ENCODE measurements at regions not wholly inside any gene's neighbourhood (a gene's known extent, or its start where the extent isn't known, plus 50 kb on each side); places are given as distances from the start of the nearest gene placed in this dataset.

DNA sequence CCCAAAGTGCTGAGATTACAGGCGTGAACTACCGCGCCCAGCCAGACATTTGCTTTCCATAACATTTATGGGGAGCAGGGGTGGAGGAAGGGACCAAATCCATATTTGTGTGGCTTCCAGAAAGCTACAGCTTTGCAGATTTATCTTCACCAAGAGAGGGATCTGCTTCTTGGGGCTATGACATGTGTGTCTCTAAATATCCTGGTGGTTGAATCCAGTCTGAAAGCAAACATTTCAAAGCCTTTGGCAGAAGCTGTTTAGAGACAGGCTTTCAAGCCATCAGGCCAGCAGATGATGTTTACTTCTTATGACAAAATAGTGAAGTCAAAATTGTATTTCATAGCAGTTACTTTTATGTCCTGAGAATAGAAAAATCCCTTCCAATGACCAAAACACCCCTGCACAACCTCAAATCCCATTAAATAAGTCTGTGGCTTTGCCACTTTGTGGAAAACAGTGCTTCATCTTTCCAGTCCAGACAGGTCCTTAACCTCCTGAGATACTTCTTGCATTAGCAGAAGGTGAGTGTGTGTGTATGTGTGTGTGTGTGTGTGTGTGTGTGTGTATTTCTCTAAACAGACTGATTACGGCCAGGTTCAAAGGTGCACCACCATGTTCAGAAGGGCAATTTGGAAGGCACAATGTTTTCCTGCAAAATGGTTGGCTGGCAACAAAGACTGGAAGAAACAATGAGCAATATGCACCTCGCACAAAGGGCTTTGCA lies 191.4 kb upstream of the LRIG1 start:
- no peak overlapping the region for H3K4me3 Mint-ChIP-seq
- DNase-seq (no peak), ATAC-seq (ENCODE audit: low read depth) (no peak)
- no peak overlapping the region for H3K27ac Mint-ChIP-seq
- POLR2A ChIA-PET = no interaction called here
- Histone ChIP-seq H3K27me3 (replicated peaks in 1 of 4; ENCODE audit: control extremely low read depth in 1 of 4, control insufficient read depth in 3 of 4, insufficient read depth in 4 of 4, low read length in 3 of 4) (no peaks in the 10 kb centered on the region), H3K9ac (ENCODE audit: low read length) (no peak overlapping the region), H4K20me1 (ENCODE audit: control insufficient read depth, insufficient read depth, low read length, poor library complexity, severe bottlenecking) (no peaks in the 10 kb centered on the region), H3K4me3 (ENCODE audit: control extremely low read depth in 1 of 5, extremely low read depth in 1 of 5, insufficient read depth in 1 of 5, low read depth in 2 of 5, low read length in 4 of 5) (no peak overlapping the region), H3K4me1 (ENCODE audit: control insufficient read depth in 2 of 2, insufficient read depth in 2 of 2, low read length in 2 of 2) (no peaks in the 10 kb centered on the region), H2AFZ (ENCODE audit: insufficient read depth, low read depth, low read length, poor library complexity, severe bottlenecking) (no peak overlapping the region), H3K9me3 (ENCODE audit: control extremely low read depth in 1 of 3, control insufficient read depth in 2 of 3, insufficient read depth in 1 of 3, low read length in 2 of 3) (no peaks in the 10 kb centered on the region), H3K36me3 (replicated peaks in 1 of 2; ENCODE audit: control extremely low read depth in 1 of 2, control insufficient read depth in 1 of 2, extremely low read depth in 1 of 2, insufficient read depth in 2 of 2, low read length in 1 of 2) (no peaks in the 10 kb centered on the region), H3K4me2 (replicated peaks; ENCODE audit: low read depth, low read length, poor library complexity, severe bottlenecking) (no peak overlapping the region), H3K27ac (ENCODE audit: low read length in 2 of 2) (no peak overlapping the region), H3K79me2 (ENCODE audit: control insufficient read depth, insufficient read depth, low read length) (no peaks in the 10 kb centered on the region)
- intact Hi-C loops (cut with micrococcal nuclease) = no loop called here
- H3K4me1 Mint-ChIP-seq = no peaks in the 10 kb centered on the region
- no peaks in the 10 kb centered on the region for H3K9me3 Mint-ChIP-seq (ENCODE audit: insufficient read depth)
- WGBS (ENCODE audit: insufficient coverage) = 94% methylated on average over 2 of the region's 5 CpGs
- peaks cover 20% of the 10 kb centered on the region for H3K27me3 Mint-ChIP-seq
- TF ChIP-seq, protein P1, sequence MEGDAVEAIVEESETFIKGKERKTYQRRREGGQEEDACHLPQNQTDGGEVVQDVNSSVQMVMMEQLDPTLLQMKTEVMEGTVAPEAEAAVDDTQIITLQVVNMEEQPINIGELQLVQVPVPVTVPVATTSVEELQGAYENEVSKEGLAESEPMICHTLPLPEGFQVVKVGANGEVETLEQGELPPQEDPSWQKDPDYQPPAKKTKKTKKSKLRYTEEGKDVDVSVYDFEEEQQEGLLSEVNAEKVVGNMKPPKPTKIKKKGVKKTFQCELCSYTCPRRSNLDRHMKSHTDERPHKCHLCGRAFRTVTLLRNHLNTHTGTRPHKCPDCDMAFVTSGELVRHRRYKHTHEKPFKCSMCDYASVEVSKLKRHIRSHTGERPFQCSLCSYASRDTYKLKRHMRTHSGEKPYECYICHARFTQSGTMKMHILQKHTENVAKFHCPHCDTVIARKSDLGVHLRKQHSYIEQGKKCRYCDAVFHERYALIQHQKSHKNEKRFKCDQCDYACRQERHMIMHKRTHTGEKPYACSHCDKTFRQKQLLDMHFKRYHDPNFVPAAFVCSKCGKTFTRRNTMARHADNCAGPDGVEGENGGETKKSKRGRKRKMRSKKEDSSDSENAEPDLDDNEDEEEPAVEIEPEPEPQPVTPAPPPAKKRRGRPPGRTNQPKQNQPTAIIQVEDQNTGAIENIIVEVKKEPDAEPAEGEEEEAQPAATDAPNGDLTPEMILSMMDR (IDR thresholded peaks at IDR 0.05) = no peak
- TF ChIP-seq EZH2 (IDR thresholded peaks at IDR 0.05; ENCODE audit: borderline replicate concordance, insufficient read depth, low read depth, low read length, poor library complexity, severe bottlenecking) = no peak
- CTCF ChIA-PET = no interaction called here

DNA sequence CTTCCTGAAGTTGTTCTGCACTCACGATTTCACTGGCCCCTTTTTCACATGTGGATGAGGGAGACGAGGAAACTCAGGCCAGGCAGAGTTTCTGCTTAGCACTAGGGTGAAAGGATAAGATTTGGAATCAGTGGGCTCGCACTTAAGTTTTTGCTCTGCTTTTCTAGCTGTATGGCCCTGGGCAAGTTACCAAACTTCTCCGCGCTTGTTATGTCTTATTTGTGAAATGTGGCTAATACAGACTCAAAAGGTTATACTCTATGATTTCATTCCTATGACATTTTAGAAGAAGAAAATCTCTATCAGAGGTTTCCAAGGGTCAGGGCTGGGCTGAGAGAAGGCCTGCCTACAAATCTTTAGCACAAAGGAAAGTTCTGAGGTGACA lies 191.9 kb upstream of the LRIG1 start:
- Mint-ChIP-seq H3K4me1 (no peaks in the 10 kb centered on the region), H3K27me3 (peaks cover 20% of the 10 kb centered on the region), H3K27ac (no peak overlapping the region), H3K9me3 (ENCODE audit: insufficient read depth) (no peaks in the 10 kb centered on the region), H3K4me3 (no peak overlapping the region)
- Histone ChIP-seq H3K36me3 (replicated peaks in 1 of 2; ENCODE audit: control extremely low read depth in 1 of 2, control insufficient read depth in 1 of 2, extremely low read depth in 1 of 2, insufficient read depth in 2 of 2, low read length in 1 of 2) (no peaks in the 10 kb centered on the region), H3K4me3 (ENCODE audit: control extremely low read depth in 1 of 5, extremely low read depth in 1 of 5, insufficient read depth in 1 of 5, low read depth in 2 of 5, low read length in 4 of 5) (no peak overlapping the region), H3K79me2 (ENCODE audit: control insufficient read depth, insufficient read depth, low read length) (no peaks in the 10 kb centered on the region), H3K4me1 (ENCODE audit: control insufficient read depth in 2 of 2, insufficient read depth in 2 of 2, low read length in 2 of 2) (no peaks in the 10 kb centered on the region), H2AFZ (ENCODE audit: insufficient read depth, low read depth, low read length, poor library complexity, severe bottlenecking) (no peak overlapping the region), H3K27me3 (replicated peaks in 1 of 4; ENCODE audit: control extremely low read depth in 1 of 4, control insufficient read depth in 3 of 4, insufficient read depth in 4 of 4, low read length in 3 of 4) (no peaks in the 10 kb centered on the region), H3K9me3 (ENCODE audit: control extremely low read depth in 1 of 3, control insufficient read depth in 2 of 3, insufficient read depth in 1 of 3, low read length in 2 of 3) (no peaks in the 10 kb centered on the region), H3K4me2 (replicated peaks; ENCODE audit: low read depth, low read length, poor library complexity, severe bottlenecking) (no peak overlapping the region), H3K9ac (ENCODE audit: low read length) (no peak overlapping the region), H4K20me1 (ENCODE audit: control insufficient read depth, insufficient read depth, low read length, poor library complexity, severe bottlenecking) (no peaks in the 10 kb centered on the region), H3K27ac (ENCODE audit: low read length in 2 of 2) (no peak overlapping the region)
- ATAC-seq (ENCODE audit: low read depth) (no peak), DNase-seq (no peak)
- POLR2A ChIA-PET = no interaction called here
- CTCF ChIA-PET = no interaction called here
- intact Hi-C loops (cut with micrococcal nuclease) = no loop called here
- WGBS (ENCODE audit: insufficient coverage) = 56% methylated on average over 2 of the region's 5 CpGs
- TF ChIP-seq, protein P1 (IDR thresholded peaks at IDR 0.05) = no peak
- no peak for TF ChIP-seq EZH2 (IDR thresholded peaks at IDR 0.05; ENCODE audit: borderline replicate concordance, insufficient read depth, low read depth, low read length, poor library complexity, severe bottlenecking)

Data from B cell (primary cell).